ENCODE measurements at regions not wholly inside any gene's neighbourhood (a gene's known extent, or its start where the extent isn't known, plus 50 kb on each side); places are given as distances from the start of the nearest gene placed in this dataset.

DNA sequence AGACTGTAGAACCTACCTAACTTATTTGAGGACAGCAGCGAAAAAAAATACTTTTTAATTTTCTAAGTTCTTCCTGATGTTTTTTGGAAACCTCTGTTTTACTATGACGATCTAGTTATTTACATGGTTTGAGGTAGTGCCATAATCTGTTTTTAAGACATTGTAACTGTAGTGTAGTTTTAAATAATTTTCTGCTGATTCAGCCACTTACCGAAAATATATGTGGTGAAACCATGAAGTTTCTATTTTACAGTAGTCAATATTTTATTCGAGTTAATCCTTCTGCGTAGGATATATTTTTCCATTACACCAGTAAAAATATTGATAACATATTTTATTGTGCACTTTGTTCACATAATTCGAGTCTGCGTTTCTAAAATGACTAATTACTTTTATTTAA lies 121.7 kb upstream of the RRP15 start:
- no peak for DNase-seq

DNA sequence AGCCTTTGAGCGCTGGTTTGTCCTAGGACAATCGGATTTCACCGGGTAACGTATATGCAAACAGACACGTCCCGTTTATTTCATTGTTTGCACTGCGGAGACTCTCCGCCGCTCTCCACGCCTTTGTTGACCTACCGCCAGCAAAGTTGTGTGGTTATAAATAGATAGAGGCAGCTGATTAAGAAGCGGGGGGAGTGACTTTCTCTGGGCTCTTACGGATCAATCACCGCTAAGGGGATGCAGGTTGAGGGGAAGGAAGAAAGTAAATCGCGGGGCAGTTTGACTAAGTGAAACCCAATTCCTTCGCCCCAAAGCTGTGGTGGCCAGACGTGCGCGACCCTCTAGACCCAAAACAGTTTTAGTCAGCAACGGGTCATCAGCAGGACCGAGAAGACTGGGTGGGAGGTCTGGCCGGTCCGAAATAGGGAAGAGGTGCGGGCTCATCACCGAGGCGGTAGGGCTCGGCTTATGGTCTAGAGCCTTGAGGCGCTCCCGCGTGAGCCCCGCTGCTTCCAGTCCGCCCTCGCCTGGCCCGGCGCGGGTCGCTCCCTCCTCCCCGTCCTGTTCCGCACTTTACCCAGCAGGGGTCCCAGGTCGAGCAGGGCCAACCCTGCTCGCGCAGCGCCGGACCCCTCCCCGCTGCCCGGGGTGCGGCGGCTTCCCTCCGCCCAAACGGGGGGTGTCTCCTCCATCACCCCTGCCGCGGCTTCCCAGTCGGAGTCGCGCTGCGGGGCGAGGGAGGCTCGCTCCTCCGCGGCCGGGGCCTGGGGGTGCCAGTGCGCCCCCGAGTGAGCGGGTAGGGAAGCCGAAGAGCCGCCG lies 120.8 kb upstream of the RRP15 start:
- DNase-seq, result peak; percentile 30

DNA sequence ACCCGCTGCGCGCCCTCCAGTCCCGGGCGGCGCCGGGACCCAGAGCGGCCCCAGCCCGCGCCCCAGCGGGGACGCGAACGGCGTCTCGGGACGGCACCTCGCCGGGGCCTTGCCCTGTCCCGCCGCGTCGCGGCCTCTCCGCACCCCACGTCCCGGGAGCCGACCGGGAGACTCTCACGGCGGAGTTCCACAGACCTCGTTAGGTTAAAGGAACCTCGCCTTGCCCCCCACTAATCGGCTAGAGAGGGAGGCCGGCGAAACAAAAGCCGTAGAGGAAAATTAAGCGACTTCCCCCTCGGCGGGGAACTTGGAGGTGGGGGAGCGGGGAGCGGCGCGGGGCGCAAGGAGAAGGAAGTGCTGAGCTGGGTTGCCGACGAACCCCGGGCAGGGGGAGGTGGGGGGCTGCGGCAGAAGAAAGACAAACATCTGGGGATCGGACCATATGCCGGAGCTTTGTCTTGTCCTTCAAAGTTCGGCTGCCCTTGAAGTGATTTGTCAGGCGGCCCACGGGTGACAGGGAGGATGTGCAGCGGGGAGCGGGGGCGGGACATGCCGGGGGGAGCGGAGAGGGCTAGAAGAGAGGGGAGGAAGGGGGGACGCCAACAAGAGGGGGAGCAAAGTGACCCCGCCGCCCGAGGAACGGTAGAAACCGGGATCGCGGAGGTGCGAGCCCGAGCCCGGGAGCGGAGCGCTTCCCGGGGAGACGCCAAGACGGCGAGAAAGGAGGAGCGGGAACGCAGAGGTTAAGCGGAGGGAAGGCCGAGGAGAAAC lies 120.0 kb upstream of the RRP15 start:
- no peak for DNase-seq

DNA sequence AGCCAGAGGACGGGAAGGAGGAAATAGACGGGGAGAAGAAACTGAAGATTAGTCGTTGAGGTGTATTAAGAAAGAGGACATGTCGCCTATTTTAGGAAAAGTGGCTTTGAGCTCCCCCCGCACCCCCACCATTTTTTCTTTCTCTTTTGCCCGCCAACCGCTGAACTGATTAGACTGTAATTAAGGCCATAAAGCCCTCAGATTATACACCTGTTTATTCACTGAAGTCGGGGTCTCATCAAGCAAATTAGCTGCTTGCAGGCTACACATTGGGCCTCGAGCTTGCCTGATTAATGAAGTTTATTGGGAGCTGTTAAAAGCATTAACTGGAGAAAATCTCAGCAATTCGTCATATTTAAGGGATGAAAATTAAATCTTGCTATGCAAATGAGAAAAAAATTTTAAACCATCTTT lies 119.4 kb upstream of the RRP15 start:
- DNase-seq, result no peak

DNA sequence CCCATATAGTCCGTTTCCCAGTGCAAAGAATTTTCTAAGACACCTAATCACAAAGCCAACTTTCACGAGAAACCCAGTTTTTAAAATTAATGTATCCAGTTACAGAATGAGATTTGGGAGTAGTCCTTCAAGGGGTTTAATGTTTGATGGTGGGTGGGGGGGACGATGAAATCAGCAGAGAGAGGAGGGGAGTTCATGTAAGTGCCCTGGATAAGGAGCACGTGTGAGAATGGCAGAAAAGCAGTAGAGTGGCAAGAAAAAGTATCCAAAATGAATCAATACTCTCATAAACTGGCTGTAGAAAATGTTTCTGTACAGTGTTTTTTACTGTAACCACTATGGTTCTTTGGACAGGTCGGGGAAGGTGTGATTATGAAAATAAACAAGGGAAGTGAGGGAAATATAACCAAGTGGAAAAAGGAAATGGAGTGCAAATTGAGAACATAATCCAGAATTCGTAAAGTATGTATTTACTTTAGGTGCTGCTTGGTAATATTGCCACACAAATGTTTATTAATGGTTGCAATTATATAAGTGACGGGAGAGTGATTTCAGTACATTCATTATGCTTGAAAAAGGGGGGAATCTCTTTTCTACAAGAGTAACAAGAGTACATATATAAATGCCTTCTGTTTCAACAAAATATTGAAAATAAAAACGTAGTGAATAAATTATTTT lies 118.7 kb upstream of the RRP15 start:
- no peak for DNase-seq

DNA sequence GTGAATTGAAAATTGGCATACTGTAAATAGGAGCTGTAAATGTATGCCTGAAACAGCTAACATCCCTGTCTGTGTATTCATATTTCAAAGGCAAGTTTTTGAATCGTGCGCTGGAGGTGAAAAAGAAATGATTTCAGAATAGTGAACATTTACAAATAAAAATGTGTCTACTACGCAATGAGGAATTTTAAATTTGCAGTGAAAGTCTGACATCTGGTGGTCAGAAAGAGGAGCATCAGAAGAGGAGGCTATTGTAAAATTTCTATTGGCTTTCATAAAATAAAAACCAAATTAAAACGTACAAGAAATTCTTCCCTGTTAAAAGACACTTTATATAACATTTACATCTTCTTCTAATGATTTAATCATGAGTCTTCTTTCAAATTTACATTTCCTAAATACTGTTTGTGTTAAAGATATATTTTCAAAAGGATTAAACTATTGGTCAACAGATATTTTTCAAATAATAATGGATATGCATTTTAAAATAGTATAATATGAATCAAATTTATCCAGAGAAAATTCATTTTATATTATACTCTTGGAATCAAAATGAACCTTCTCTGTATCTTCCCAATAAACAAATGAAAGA lies 113.7 kb upstream of the RRP15 start:
- DNase-seq, result peak; percentile 32

DNA sequence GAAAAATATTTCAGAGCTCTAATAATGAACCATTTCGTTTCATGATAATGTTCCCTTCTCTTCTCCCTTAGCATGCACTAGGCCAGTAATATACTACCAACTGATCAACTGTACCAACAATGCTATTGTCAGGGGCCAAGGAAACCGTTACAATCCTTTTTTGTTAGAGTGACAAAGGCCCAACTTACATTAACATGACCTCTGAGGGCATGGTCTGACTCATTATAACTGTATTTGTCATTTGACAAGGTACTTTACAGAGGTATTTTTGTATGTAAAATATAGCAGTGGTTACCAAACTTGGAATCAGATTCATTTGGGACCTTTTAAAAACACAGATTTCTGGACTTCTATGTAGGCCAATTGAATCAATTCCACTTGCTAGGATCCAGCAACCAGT lies 102.6 kb upstream of the RRP15 start:
- no peak for DNase-seq

DNA sequence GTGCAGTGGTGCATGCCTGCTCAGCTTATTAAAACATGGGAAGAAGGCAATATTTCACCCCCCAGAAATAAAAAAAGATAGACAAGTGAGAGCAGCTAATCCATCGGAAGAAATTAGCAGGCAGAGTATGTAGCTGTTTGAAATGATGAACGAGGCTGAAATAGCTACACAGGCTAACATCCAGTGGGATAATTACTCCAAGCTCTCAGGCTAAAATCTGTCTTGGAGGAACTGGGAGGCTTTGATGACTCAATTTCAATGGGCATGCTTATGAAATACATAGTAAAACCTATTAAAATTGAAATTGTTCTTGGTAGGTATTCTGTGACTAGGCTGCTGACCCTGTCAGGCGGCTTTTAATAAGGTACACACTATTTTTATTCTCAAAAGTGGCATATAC lies 84.1 kb upstream of the RRP15 start:
- no peak for DNase-seq

DNA sequence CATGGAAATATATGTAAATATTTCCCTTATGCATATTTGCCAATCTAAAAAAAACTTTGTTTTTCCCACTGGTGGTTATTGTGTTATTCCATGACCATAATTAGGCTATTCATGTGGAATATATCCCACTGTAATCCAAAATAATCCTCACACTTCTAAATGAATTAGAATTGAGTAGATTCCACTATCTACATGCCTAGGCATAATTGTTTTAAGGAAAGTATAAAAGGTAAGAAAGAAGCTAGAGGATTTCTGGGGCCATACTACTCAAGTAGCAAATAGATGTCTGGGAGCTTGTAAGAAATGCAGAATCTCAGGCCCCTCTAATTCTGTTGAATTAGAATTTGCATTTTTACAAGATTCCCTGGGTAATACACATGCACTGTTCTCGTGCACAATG lies 83.5 kb upstream of the RRP15 start:
- no peak for DNase-seq

DNA sequence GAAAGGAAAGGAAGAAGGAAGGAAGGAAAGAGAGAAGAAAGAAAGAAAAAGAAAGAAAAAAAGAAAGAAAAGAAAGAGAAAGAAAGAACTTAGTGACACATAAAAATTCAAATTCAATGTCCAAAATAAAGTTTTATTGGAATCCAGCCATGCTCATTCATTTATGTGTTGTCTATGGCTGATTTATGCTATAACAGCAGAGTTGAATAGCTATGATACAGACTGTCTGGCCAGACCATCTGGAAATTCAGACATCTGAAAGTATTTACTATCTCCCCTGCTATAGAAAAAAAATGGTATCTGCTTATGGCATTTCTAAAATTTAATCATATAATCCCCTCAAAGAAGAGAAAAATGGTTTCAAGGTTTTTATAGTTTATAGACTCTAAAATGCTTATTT lies 79.4 kb upstream of the RRP15 start:
- no peak for DNase-seq

DNA sequence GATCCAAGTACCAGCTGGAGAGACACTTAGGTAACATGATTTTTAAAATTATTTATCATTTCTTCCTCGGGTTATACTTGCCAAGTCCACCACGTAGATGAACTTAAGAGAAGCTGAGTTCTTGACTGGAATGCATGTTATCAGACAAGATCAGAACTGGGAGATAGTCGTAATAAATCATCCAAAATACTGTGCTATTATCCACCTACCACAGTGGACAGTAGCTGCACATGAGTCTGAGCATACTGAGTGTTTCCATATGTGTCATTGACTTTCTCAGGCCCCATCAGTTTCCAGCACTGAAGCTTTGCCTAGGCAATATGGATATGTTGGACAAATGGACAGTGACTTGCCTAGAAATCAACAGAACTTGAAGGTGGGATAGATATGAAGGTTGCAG lies 77.9 kb upstream of the RRP15 start:
- no peak for DNase-seq

DNA sequence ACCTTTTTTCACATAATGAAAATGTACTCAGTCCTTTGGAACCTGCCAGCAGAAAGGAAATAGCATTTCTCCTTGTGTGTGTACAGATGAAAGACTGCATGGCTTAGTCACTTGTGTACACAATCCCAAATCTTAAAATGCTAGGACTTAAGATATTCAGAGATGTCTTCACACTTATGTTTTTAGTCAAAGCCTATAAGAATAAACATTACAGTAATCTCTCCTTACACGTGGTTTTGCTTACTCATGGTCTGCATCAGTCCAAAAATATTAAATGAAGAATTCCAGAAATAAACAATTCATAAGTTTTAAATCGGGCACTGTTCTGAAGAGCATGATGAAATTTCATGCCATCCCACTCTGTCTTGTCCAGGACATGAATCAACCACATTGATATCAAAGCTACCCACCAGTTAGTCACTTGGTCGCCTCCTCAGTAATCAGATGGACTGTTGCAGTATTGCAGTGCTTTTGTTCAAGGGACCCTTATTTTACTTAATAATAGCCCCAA lies 75.7 kb upstream of the RRP15 start:
- no peak for DNase-seq

DNA sequence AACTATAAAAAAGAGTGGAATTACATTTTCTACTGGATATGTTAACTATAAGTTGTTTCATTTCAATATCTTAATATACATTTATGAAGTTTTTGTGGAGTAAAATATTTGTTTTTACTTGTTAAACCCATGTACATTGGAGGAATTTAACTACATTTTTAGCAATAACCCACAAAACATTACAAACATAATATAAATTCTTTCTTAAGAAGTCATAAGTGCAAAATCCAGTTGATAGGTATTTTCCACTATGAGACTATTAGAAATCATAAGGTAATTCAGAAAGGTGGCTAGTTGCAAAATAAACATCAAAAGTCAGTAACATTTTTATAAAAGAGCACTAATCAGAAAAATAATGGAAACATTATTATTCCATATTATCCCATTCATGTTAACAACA lies 73.9 kb upstream of the RRP15 start:
- no peak for DNase-seq

DNA sequence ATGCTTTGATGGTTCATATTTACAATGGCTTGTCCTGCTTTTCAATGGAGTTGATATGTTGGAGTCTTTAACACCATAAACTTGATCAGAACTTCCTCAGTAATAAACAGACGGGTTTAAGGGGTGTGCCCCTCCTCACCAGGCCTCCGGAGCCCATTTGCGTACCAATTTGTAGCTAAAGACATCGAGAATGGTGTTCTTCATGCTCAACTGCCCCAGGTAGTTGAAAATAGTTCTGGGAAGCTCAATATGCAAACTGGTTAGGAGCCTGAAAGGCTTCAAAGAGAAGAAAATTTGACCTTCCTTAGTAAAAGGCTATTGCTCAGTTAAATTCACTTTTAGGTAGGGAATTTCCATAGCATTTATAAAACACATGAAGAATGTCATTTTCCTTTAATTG lies 68.1 kb upstream of the RRP15 start:
- DNase-seq, result no peak

DNA sequence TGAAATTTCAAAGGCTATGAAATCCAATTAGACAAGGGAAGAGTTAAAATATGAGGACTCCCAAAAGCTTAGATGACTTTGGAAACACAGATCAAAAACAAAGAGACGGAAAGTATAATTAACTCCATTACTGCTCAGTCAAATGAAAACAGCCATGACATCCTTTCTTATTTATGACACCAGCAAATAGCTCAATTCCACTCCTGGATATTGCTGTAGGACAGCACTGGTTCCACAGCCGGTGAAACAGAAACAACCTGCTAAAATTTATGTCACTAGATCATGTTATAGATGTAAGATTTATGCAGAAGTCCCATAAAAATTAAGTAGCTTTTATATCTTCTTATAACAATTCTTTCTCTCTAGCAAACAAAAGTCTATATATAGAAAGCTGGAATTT lies 65.6 kb upstream of the RRP15 start:
- DNase-seq, result no peak

DNA sequence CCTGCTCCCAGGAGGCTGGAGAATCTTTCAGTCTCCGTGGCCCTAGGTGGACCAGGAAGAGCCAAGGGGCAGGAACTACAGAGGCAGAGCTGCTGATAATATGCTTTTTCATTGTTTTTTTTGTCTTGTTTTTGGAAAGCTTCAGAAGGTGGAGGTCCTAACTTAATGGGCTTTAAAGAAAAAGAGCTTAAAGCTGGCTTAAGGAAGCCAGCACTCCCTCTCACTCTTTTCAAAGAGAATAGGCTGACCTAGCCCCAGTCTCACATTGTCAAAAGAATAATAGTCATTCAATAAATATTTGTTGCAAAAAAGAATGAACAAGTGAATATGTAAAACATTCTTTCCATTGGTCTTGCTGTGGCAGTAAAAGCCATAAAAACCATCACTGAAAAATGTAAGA lies 61.0 kb upstream of the RRP15 start:
- no peak for DNase-seq

DNA sequence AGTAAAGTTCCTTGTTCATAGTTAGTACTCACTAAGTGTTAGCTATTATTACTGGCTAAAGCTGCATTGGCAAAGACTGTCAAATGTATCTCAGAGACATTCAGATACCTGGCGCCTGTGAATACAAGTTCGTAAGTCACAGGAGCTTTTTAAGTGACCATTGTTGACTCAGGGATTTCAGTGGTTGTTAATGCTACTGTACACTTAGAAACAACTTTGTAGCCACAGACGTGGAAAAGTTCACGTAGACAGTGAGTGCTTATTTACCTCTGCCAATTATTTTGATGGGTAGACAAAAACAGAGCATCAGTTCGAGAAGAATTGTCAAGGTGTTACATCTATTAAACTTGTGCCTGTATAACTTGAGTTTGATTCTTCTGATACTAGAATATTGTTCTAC lies 59.1 kb upstream of the RRP15 start:
- DNase-seq, result no peak

Data from NCI-H1092 (cell line).